HG03108 (cell line): ENCODE measurements at regions not wholly inside any gene's neighbourhood (a gene's known extent, or its start where the extent isn't known, plus 50 kb on each side); places are given as distances from the start of the nearest gene placed in this dataset.
"Not testable (repeated sequence)": the region's sequence is repeated elsewhere in the genome, so short reads cannot be mapped to it uniquely, and the experiment has no call there.

ENCODE experiments used
- ATAC-seq: cut with Tn5 transposase; IDR thresholded peaks from one replicate; pipeline ENCODE4 v1.9.1; 2021; ENCODE audit warnings: moderate library complexity; ENCODE audit not compliant: unreplicated experiment

- ATAC-seq, result no peak
Observed at GRCh38 chr1:37159102-37159501, 124.8 kb upstream of the GRIK3 start.

- ATAC-seq, result no peak
Observed at GRCh38 chr1:37161171-37161570, 126.9 kb upstream of the GRIK3 start.

DNA sequence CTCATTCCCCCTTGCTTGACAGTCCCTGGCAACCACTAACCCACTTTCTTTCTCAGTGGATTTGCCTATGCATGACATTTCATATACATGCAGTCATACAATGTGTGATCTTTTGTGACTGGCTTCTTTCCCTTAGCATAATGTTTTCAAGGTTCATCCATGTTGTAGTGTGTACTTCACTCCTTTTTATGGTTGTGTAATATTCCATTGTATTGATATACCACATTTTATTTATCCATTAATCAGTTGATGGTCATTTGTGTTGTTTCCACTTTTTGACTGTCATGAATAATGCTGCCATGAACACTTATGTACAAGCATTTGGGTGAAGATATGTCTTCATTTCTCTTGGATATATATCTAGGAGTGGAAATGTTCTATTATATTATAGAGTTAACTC lies 127.7 kb upstream of the GRIK3 start:
- ATAC-seq, result no peak

DNA sequence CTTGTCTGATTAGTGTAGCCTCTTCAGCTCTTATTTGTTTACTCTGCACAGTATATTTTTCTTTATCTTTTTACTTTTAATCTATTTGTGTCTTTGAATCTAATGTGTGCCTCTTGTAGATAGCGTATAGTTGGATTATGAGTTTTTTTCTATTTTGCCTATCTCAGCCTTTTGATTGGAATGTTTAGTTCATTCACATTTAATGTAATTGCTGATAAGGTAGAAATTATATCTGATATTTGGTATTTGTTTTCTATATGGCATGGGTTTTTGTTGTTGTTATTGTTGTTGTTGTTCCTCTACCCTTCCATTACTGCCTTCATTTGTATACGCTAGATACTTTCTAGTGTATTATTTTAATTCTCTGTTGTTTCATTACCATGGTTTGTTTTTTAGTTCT lies 131.7 kb upstream of the GRIK3 start:
- ATAC-seq, result no peak

DNA sequence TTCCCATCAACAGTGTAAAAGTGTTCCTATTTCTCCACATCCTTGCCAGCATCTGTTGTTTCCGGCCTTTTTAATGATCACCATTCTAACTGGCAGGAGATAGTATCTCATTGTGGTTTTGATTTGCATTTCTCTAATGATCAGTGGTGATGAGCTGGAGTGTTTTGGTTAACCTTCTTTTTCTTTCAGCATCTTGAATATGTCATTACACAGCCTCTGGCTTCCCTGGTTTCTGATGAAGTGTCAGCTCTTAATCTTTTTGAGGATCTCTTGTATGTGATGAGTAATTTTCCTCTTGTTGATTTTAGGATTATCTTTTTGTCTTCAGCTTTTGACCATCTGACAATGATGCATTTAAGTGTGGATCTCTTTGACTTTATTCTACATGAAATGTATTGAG lies 133.2 kb upstream of the GRIK3 start:
- no peak for ATAC-seq

- no peak for ATAC-seq
Observed at GRCh38 chr1:37169241-37169640, 134.9 kb upstream of the GRIK3 start.

GRCh38 chr1:37169743-37170275 lies 135.5 kb upstream of the GRIK3 start:
- no peak for ATAC-seq

- ATAC-seq, result no peak
Observed at GRCh38 chr1:37171691-37172090, 137.4 kb upstream of the GRIK3 start.

DNA sequence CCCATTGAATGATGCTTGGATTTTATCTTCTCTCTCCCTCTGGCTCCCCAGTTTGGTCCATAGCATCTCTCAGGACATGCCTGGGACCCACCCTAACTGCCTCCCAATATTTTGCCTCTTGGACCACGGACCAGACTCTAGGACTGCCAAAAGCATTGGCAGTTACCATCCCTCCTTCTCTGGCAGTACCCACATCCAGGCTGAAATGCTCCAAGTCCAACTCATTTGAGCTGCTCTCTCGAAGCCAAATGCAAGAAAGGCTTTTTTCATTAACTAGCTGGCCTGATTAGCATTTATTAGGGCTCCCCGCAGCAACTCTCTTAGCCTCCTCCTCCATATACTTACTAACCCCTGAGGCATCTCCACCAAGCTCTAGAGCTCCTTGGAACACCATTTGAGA lies 140.0 kb upstream of the GRIK3 start:
- no peak for ATAC-seq

DNA sequence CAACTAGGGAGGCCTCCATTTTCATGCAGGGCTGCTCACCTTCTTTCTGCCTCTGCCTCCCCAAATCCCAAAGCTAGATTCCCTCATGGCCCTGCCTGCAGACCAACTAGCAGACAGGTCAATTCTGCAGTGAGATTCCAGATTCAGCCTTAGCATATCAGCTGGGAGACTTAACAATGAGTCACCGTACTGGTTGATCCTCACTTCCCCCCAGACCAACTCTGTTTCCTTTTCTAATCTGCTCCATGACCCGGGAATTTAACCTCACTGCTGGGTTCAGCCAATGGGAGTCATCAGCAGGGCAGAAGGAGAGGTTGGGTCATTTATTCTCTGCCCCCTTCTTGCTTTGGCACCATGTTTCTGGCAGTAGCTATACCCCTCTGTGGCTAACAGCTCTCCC lies 140.6 kb upstream of the GRIK3 start:
- no peak for ATAC-seq

DNA sequence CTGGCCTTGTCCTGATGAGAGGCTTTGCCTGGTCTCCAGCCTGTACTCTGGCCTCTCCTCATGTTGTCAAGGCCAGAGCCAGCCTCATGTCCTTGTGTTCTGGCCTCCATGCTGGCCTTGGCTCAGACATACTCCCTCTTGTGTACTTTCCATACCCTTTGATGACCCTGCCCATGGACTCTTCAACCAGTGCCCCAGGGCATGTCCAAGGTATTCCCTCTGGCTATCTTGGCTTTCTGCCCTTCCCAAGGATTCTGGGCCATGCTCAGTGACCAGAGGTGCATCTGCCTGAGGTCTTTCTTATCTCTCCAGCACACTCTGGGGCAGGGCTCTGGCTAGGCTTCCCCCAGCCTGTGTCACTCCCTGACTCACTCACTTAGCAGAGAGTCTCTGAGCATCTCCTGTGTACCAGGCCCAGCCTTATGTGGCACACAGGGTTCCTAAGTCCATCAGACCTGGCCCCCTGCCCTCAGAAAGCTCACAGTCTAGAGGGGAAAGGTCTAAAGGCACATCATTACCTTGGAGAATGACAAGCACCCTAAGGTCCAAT lies 141.4 kb upstream of the GRIK3 start:
- ATAC-seq, result no peak

GRCh38 chr1:37176269-37176668 lies 142.0 kb upstream of the GRIK3 start:
- no peak for ATAC-seq

GRCh38 chr1:37177230-37177864 lies 143.0 kb upstream of the GRIK3 start:
- ATAC-seq, result no peak

- ATAC-seq, result no peak
Observed at GRCh38 chr1:37181425-37181824, 147.1 kb upstream of the GRIK3 start.

GRCh38 chr1:37184789-37185188 lies 150.5 kb upstream of the GRIK3 start:
- no peak for ATAC-seq

- no peak for ATAC-seq
Observed at GRCh38 chr1:37186246-37186756, 152.0 kb upstream of the GRIK3 start.

DNA sequence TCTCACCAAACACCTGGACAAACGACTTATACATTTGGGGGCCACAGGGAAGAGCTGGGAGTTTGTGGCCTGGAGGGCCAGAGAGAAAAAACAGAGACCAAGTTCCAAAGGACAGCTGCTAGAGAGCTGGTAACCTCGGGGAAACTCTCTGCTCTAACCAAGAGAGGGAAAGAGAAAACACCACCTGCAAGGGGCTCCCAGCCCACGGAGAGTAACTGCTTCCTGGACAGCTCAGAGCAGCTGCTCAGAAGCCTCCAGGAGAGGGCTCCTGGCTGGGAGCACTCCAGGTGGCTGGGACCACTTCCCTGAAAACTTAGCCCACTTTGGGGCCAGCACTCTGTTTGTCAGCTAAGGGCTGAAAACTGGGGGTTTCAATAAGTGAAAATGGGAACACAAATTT lies 154.8 kb upstream of the GRIK3 start:
- ATAC-seq, result no peak

GRCh38 chr1:37197411-37197810 lies 163.1 kb upstream of the GRIK3 start:
- no peak for ATAC-seq

DNA sequence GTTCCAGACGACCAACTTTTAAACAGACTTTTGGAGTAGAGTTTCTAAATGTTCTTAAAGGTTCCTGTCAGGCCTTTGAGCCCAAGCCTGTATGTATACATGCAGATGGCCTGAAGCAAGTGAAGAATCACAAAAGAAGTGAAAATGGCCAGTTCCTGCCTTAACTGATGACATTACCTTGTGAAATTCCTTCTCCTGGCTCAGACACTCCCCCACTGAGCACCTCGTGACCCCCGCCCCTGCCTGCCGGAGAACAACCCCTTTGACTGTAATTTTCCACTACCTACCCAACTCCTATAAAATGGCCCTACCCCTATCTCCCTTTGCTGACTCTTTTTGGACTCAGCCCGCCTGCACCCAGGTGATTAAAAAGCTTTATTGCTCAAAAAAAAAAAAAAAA lies 180.0 kb upstream of the GRIK3 start:
- ATAC-seq, result not testable (repeated sequence)

DNA sequence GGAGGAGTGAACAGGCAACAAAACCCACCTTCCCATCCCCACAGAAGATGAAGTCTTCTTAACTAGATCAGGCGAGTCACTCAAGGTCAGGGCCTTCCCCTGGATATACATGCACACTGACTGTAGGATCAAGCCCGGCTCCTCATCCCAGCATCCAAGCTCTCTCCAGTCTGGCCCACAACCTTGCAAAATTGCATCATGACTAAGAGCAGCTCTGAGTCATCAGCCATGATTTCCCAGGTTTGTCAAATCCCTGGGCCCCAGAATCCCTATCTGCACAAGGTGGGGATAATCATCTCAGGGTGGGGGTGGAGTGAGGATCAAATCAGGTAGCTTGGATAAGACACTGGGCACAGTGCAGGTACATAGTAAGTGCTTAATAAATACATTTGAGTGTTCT lies 199.3 kb upstream of the GRIK3 start:
- no peak for ATAC-seq

GRCh38 chr1:37234941-37235418 lies 200.7 kb upstream of the GRIK3 start:
- no peak for ATAC-seq

DNA sequence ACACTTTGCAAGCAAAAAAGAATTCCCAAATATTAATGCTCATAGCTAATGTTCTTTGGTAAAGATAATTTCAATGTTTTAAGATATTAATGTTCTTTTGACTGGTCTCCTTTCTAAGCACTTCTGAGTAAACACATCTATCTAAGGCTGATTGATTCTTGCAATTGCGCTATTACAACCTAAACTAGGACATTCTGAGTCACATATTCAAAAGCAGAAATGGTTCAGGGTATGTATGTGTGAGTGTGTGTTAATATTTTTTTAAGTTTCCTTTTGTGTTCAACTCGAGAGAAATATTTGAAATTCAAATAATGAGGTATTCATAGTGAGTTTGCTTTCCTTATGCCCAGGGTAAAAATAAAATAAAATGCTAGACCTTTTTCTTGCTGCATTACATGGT lies 203.6 kb upstream of the GRIK3 start:
- ATAC-seq, result no peak
